DND-41 (cell line): ENCODE measurements at regions not wholly inside any gene's neighbourhood (a gene's known extent, or its start where the extent isn't known, plus 50 kb on each side); places are given as distances from the start of the nearest gene placed in this dataset.

Source experiments
- CTCF ChIP-seq: IDR thresholded peaks from 2 replicates; pipeline ENCODE4 v1.5.1; 2012; ENCODE audit warnings: borderline replicate concordance, low read length, moderate library complexity, mild to moderate bottlenecking; ENCODE audit not compliant: poor library complexity, severe bottlenecking; ENCODE audit errors: extremely low read depth
- EZH2 ChIP-seq: IDR thresholded peaks from 3 replicates; pipeline ENCODE4 v1.6.1; 2012; ENCODE audit warnings: borderline replicate concordance, low read depth, mild to moderate bottlenecking, moderate library complexity, low read length, inconsistent platforms; ENCODE audit not compliant: severe bottlenecking

- TF ChIP-seq CTCF (no peak), EZH2 (no peak)
Measured at GRCh38 chr5:56508249-56508648, 275.1 kb upstream of the ANKRD55 start.
